GM19193 (cell line): ENCODE measurements at regions not wholly inside any gene's neighbourhood (a gene's known extent, or its start where the extent isn't known, plus 50 kb on each side); places are given as distances from the start of the nearest gene placed in this dataset.

Experiments used
- POLR2A ChIP-seq: IDR thresholded peaks from 4 replicates; pipeline ENCODE4 v1.6.1; 2011; ENCODE audit not compliant: insufficient read depth, insufficient read length; ENCODE audit errors: extremely low read depth

GRCh38 chr3:159600291-159600690 lies 388.3 kb upstream of the IL12A start:
- TF ChIP-seq POLR2A: no peak

- TF ChIP-seq POLR2A: no peak
Observed at GRCh38 chr3:159604151-159604581, 384.5 kb upstream of the IL12A start.

- TF ChIP-seq POLR2A: no peak
Observed at GRCh38 chr3:159605101-159605500, 383.5 kb upstream of the IL12A start.

DNA sequence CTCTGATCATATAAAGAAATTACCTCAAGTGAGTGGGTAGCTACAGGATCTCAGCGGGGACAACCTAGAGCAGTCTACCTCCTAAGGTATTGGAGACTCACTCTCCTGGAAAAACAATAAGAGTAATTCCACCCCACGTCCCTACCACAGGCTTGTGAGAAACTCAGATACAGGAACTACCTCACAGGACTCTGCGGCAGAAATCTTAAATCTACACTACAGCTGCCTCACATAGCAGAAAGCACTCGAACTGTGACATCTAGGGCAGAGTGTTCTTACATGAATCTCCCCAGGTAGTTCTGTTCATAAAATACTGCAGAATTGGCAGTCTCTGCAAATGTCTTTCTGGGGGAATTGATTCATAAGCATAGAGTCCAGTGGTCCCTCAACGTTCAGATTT lies 382.9 kb upstream of the IL12A start:
- TF ChIP-seq POLR2A: no peak

- TF ChIP-seq POLR2A: no peak
Observed at GRCh38 chr3:159607856-159608255, 380.8 kb upstream of the IL12A start.

GRCh38 chr3:159608311-159608710 lies 380.3 kb upstream of the IL12A start:
- no peak for TF ChIP-seq POLR2A

GRCh38 chr3:159609625-159610024 lies 379.0 kb upstream of the IL12A start:
- TF ChIP-seq POLR2A: no peak

GRCh38 chr3:159616234-159616825 lies 372.3 kb upstream of the IL12A start:
- TF ChIP-seq POLR2A: no peak

- TF ChIP-seq POLR2A: no peak
Observed at GRCh38 chr3:159619341-159619885, 369.2 kb upstream of the IL12A start.

- no peak for TF ChIP-seq POLR2A
Observed at GRCh38 chr3:159620281-159620680, 368.4 kb upstream of the IL12A start.

DNA sequence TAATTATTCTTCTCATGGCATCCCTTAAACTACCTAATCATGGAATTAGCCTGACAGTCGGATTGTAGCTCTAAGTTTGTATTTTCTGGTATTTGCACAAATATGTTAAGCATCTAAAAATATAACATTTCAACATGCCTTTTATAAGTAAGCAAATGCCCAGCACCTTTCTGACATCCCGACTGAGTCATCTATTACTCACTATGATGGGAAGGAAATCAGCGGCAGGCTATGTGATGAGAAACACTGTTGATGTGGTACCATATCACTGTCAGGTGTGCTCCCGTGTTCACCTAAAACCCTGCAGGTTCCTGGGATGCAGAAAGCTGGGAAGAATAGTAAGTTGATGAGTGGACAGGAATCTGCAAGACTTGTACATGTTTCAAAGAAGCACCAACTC lies 367.8 kb upstream of the IL12A start:
- no peak for TF ChIP-seq POLR2A

DNA sequence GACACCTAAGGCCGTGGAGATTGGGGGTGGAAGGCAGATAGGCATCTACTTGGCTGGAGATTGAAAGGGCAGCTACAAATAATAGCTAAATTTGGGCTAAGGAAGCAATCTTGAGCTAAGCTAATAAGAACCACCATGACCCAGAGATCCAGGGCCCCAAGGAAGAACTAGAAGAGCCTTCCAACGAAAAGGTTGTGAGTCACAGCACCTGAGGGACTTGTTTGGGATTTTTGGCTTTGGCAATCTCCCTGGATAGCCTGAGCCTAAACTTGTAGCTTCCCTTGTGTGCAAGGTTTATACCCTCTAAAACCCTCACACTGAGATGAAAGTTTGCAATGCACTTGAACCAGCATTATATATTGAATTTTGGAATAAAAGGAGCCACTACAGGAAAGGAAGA lies 364.0 kb upstream of the IL12A start:
- no peak for TF ChIP-seq POLR2A

- TF ChIP-seq POLR2A: no peak
Observed at GRCh38 chr3:159625594-159625993, 363.0 kb upstream of the IL12A start.

DNA sequence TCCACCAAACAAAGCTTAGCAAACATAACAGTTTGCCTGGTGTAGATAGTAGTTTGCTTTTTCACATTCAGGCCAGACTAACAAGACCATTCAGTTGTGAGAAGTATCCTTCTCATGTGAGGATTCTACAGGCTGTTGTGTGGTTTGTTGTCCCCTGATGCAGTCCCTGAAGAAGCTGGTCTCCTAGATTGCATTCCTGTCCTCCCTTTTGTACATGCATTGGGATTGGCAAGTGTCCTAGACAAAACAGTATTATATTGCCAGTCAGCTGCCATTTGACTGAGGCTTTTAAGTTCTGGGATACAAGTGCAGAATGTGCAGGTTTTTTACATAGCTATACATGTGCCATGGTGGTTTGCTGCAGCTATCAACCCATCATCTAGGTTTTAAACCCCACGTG lies 362.0 kb upstream of the IL12A start:
- no peak for TF ChIP-seq POLR2A

DNA sequence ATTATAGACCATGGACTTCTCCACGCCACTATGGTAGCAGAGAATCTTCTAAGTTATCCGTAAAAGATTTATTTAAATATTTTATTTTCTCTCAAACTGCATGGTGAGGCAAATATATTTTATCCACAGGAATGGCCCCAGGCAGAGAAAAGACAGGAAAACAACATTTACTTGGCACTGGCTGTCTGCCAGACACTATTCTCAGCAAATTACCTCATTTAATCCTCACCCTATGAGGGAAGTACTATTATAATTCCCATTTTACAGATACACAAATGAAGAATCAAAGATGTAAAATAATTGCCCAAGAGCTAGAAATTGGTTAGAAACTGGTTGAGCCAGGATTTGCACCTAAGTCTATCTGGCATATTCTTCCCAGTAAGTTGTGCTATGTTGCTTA lies 361.4 kb upstream of the IL12A start:
- TF ChIP-seq POLR2A: no peak

DNA sequence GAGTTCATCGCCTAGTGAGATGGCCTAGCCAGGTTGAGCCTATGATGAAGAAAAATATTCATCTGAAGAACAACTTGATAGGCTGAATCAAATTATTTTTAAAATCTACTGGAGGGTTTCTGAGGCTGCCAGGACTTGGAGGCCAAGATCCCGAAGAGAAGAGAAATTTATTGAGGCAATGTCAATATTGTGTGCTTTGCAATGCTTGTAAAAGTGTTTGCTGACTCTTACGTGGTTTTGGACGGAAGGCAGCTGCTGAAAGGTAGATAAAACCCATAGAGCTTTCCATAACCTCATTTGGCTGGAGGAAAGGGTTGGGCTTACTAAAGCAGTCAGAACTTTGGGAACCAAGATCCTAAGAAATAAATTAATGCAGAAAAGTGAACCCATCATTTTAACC lies 361.0 kb upstream of the IL12A start:
- TF ChIP-seq POLR2A: no peak
